RPMI8226 (cell line): ENCODE measurements at regions not wholly inside any gene's neighbourhood (a gene's known extent, or its start where the extent isn't known, plus 50 kb on each side); places are given as distances from the start of the nearest gene placed in this dataset.

ENCODE experiments used
- DNase-seq: peaks from one replicate; pipeline ENCODE4 v3.0.0-alpha.2; 2015

- peak; percentile 41 for DNase-seq
Observed at GRCh38 chr1:47709019-47709871, 271.4 kb downstream of the FOXD2 start.

GRCh38 chr1:47709872-47710231 lies 272.0 kb downstream of the FOXD2 start:
- DNase-seq, result no peak

GRCh38 chr1:47710329-47711071 lies 272.7 kb downstream of the FOXD2 start:
- DNase-seq, result peak; percentile 73
